ENCODE measurements at regions not wholly inside any gene's neighbourhood (a gene's known extent, or its start where the extent isn't known, plus 50 kb on each side); places are given as distances from the start of the nearest gene placed in this dataset.

DNA sequence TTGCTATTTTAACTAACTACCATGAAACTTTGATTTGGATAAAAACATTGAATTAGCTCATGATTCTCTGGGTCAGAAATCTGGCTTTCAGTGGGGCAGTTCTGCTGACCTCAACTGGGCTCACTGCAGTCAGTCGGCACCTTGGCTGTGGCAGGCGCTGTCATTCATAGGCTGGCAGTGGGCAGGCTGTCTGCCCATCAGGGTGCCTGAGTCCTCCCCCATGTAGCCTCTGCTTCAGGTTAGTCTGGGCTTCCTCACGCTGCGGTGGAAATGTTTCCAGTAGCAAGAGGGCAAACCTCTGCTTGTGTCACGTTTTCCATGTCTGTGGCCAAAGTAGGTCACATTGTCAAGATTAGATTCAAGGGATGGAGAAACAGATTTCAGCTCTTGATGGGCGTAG is 251.0 kb upstream of the TCF21 start:
- TF ChIP-seq POLR2AphosphoS5 (IDR thresholded peaks at IDR 0.05; ENCODE audit: low read depth, low read length), result no peak
- TF ChIP-seq SPI1 (IDR thresholded peaks at IDR 0.05; ENCODE audit: low read depth, low read length), result no peak

Data from GM12891 (cell line).